ENCODE measurements at regions not wholly inside any gene's neighbourhood (a gene's known extent, or its start where the extent isn't known, plus 50 kb on each side); places are given as distances from the start of the nearest gene placed in this dataset.

DNA sequence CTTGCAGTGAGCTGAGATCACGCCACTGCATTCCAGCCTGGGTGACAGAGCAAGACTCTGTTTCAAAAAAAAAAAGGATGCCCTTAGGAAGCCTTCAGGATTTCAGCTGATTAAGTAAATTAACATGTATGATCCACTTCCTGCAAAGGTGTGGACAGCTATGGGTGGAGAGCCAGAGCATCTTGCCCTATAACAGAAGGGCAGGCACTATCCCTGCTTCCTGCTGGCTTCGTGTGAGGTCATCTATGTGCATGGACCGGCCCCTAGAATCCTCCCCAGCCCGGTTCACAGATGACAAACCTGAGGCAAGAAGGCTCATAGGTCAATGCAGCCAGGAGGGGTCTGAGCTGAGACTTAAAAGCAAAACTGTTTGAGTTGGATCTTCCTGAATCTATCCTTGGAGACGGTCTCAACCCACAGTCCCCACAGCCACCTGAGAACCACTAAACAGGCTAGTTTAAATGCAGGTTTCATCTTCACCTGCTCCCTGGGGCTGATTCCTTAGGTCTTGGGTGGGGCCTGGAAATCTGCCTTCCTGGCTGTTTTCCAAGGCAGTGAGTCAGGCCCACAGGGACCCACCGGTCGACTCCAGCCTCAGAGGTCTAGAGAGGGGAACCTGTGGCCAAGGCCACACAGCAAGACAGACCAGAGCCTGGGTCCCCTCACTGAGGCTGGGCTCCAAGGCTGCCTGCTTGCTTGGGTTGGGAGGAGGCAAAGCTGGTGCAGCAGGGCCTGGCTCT lies 55.2 kb upstream of the MPEG1 start:
- Histone ChIP-seq H2AFZ (ENCODE audit: control insufficient read depth, low read length) (no peak overlapping the region), H3K36me3 (ENCODE audit: control insufficient read depth in 2 of 2, extremely low read depth in 1 of 2, insufficient read depth in 2 of 2, low read length in 2 of 2) (no peaks in the 10 kb centered on the region), H4K20me1 (ENCODE audit: control insufficient read depth, extremely low read depth, insufficient read depth, low read length) (no peaks in the 10 kb centered on the region), H3K9ac (ENCODE audit: control insufficient read depth, extremely low read depth, insufficient read depth, low read length) (no peak overlapping the region), H3K4me3 (ENCODE audit: control insufficient read depth in 2 of 3, extremely low read depth in 1 of 3, insufficient read depth in 2 of 3, low read depth in 1 of 3, low read length in 3 of 3) (no peak overlapping the region), H3K4me2 (ENCODE audit: control insufficient read depth, extremely low read depth, insufficient read depth, low read depth, low read length) (no peak overlapping the region), H3K9me3 (ENCODE audit: control insufficient read depth, low read depth, low read length) (no peaks in the 10 kb centered on the region), H3K9me1 (ENCODE audit: control insufficient read depth, extremely low read depth, insufficient read depth, low read length) (no peaks in the 10 kb centered on the region), H3K79me2 (ENCODE audit: control insufficient read depth, insufficient read depth, low read length) (no peaks in the 10 kb centered on the region), H3K4me1 (ENCODE audit: control insufficient read depth, extremely low read depth, insufficient read depth, low read length) (peaks cover 18% of the 10 kb centered on the region), H3K27ac (ENCODE audit: control insufficient read depth, insufficient read depth, low read length) (no peak overlapping the region), H3K27me3 (ENCODE audit: control insufficient read depth, extremely low read depth, insufficient read depth, low read length) (no peaks in the 10 kb centered on the region)
- TF ChIP-seq EZH2 (IDR thresholded peaks at IDR 0.05; ENCODE audit: low read length) (no peak), CTCF (optimal IDR thresholded peaks at IDR 0.05 in 1 of 3, IDR thresholded peaks at IDR 0.05 in 1 of 3, conservative IDR thresholded peaks at IDR 0.05 in 1 of 3; ENCODE audit: extremely low read depth in 1 of 3, insufficient read depth in 2 of 3, low read length in 3 of 3) (no peak)
- DNase-seq (ENCODE audit: low read depth, low spot score) (peak; percentile 76), FAIRE-seq (no peak)
- dilution Hi-C loops (cut with MboI; ENCODE audit: extremely low pct_ligation_motif_present, low sequenced_read_pairs), result no loop called here

- no peak for TF ChIP-seq CTCF (optimal IDR thresholded peaks at IDR 0.05 in 1 of 3, IDR thresholded peaks at IDR 0.05 in 1 of 3, conservative IDR thresholded peaks at IDR 0.05 in 1 of 3; ENCODE audit: extremely low read depth in 1 of 3, insufficient read depth in 2 of 3, low read length in 3 of 3)
- Histone ChIP-seq H2AFZ (ENCODE audit: control insufficient read depth, low read length) (no peak overlapping the region), H3K27me3 (ENCODE audit: control insufficient read depth, extremely low read depth, insufficient read depth, low read length) (no peaks in the 10 kb centered on the region), H3K9ac (ENCODE audit: control insufficient read depth, extremely low read depth, insufficient read depth, low read length) (no peak overlapping the region), H3K36me3 (ENCODE audit: control insufficient read depth in 2 of 2, extremely low read depth in 1 of 2, insufficient read depth in 2 of 2, low read length in 2 of 2) (no peaks in the 10 kb centered on the region), H3K27ac (ENCODE audit: control insufficient read depth, insufficient read depth, low read length) (no peak overlapping the region), H3K79me2 (ENCODE audit: control insufficient read depth, insufficient read depth, low read length) (no peaks in the 10 kb centered on the region), H3K9me3 (ENCODE audit: control insufficient read depth, low read depth, low read length) (no peaks in the 10 kb centered on the region), H3K4me1 (ENCODE audit: control insufficient read depth, extremely low read depth, insufficient read depth, low read length) (peaks cover 18% of the 10 kb centered on the region), H4K20me1 (ENCODE audit: control insufficient read depth, extremely low read depth, insufficient read depth, low read length) (no peaks in the 10 kb centered on the region), H3K4me2 (ENCODE audit: control insufficient read depth, extremely low read depth, insufficient read depth, low read depth, low read length) (no peak overlapping the region), H3K4me3 (ENCODE audit: control insufficient read depth in 2 of 3, extremely low read depth in 1 of 3, insufficient read depth in 2 of 3, low read depth in 1 of 3, low read length in 3 of 3) (no peak overlapping the region), H3K9me1 (ENCODE audit: control insufficient read depth, extremely low read depth, insufficient read depth, low read length) (no peaks in the 10 kb centered on the region)
- no peak for FAIRE-seq
- dilution Hi-C loops (cut with MboI; ENCODE audit: extremely low pct_ligation_motif_present, low sequenced_read_pairs), result no loop called here
- DNase-seq (ENCODE audit: low read depth, low spot score), result no peak
Observed at GRCh38 chr11:59267196-59267595, 54.5 kb upstream of the MPEG1 start.

Measured in keratinocyte (primary cell).